Kidney (tissue), 13 donors: ENCODE measurements at regions not wholly inside any gene's neighbourhood (a gene's known extent, or its start where the extent isn't known, plus 50 kb on each side); places are given as distances from the start of the nearest gene placed in this dataset.
"Not testable (repeated sequence)": the region's sequence is repeated elsewhere in the genome, so short reads cannot be mapped to it uniquely, and the experiment has no call there.

ENCODE experiments used
- DNase-seq, 5 donors: peaks; one replicate each; pipeline ENCODE4 v3.0.0-alpha.2; 2013 to 2020
- FAIRE-seq: peaks from 2 replicates; lab custom pipeline; 2012; peaks lifted over from hg19 to GRCh38; lab: Jason Lieb, UNC
- H3K27ac ChIP-seq, 2 donors: one replicate each; pipeline ENCODE4 v1.7.0; 2013; ENCODE audit warnings: low read depth in 2 of 2, low read length in 2 of 2, inconsistent platforms in 1 of 2
- H3K27me3 ChIP-seq: one replicate; pipeline ENCODE4 v1.7.1; 2013; ENCODE audit warnings: low read length, inconsistent platforms; ENCODE audit not compliant: control insufficient read depth, insufficient read depth
- H3K36me3 ChIP-seq, 3 donors: one replicate each; pipeline versions ENCODE4 v1.7.0 to v1.7.1; 2013; ENCODE audit warnings: low read length in 3 of 3, control low read depth in 1 of 3, inconsistent platforms in 1 of 3; ENCODE audit not compliant: insufficient read depth in 3 of 3, control insufficient read depth in 2 of 3
- H3K4me1 ChIP-seq, 3 donors: one replicate each; pipeline versions ENCODE4 v1.7.0 to v1.7.1; 2013; ENCODE audit warnings: low read length in 3 of 3, inconsistent platforms in 1 of 3, low read depth in 1 of 3; ENCODE audit not compliant: control insufficient read depth in 2 of 3, insufficient read depth in 2 of 3
- H3K4me3 ChIP-seq, 3 donors: one replicate each; pipeline versions ENCODE4 v1.7.0 to v1.8.1; 2013; ENCODE audit warnings: low read length in 3 of 3, control low read depth in 1 of 3, inconsistent platforms in 1 of 3
- H3K9ac ChIP-seq, 3 donors: one replicate each; pipeline versions ENCODE4 v1.7.0 to v1.7.1; 2013; ENCODE audit warnings: low read length in 3 of 3, control low read depth in 1 of 3, inconsistent platforms in 1 of 3
- H3K9me3 ChIP-seq, 3 donors: one replicate each; pipeline versions ENCODE4 v1.7.0 to v1.7.1; 2013; ENCODE audit warnings: low read length in 3 of 3, control low read depth in 1 of 3, inconsistent platforms in 1 of 3; ENCODE audit not compliant: control insufficient read depth in 2 of 3, insufficient read depth in 1 of 3
- CTCF ChIP-seq: IDR thresholded peaks from 3 replicates; pipeline ENCODE4 v1.5.1; 2012; ENCODE audit warnings: mild to moderate bottlenecking, moderate library complexity, borderline replicate concordance; ENCODE audit not compliant: insufficient read depth; ENCODE audit errors: extremely low read depth
- intact Hi-C: fragments of 100-400 bp; cut with DNase I; formaldehyde crosslinking; loops from one replicate; pipeline ENCODE4 v1.11.1; 2022
- donor health status: control.
- donor health status: control.
- donor health status: control.
- donor health status: control.
- donor health status: control.
- donor health status: DM: yes; HTN: yes; CAD: no.
- donor health status: Normal renal cell carcinoma (clear cell type).

GRCh38 chr19:28103921-28104320 lies 1109.0 kb downstream of the UQCRFS1 start:
- FAIRE-seq (no peak), DNase-seq (peak in 4 of 5 donors; percentile 15 to 64 (median 52))
- H3K9ac ChIP-seq, result no peak overlapping the region
- intact Hi-C loops, result no loop called here
- no peaks in the 10 kb centered on the region for H3K4me1 ChIP-seq
- H3K36me3 ChIP-seq, result no peaks in the 10 kb centered on the region
- H3K9me3 ChIP-seq, result no peaks in the 10 kb centered on the region
- H3K27me3 ChIP-seq, result no peaks in the 10 kb centered on the region
- H3K27ac ChIP-seq, result no peak overlapping the region
- H3K4me3 ChIP-seq, result no peak overlapping the region
- no peak for TF ChIP-seq CTCF

GRCh38 chr19:28084659-28085157 lies 1128.2 kb downstream of the UQCRFS1 start:
- H3K9me3 ChIP-seq, DNase-seq, H3K9ac ChIP-seq, FAIRE-seq, intact Hi-C loops, H3K27ac ChIP-seq, H3K36me3 ChIP-seq, H3K4me3 ChIP-seq, H3K27me3 ChIP-seq, H3K4me1 ChIP-seq: not testable (repeated sequence)

- intact Hi-C loops, result no loop called here
- no peak for DNase-seq
These were observed 1136.3 kb downstream of the UQCRFS1 start for GRCh38 chr19:28076628-28077027.

GRCh38 chr19:28075229-28075628 lies 1137.7 kb downstream of the UQCRFS1 start:
- H3K27me3 ChIP-seq, result no peaks in the 10 kb centered on the region
- no peaks in the 10 kb centered on the region for H3K36me3 ChIP-seq
- no peak for DNase-seq
- intact Hi-C loops, result no loop called here
- H3K4me1 ChIP-seq, result no peaks in the 10 kb centered on the region
- no peak overlapping the region for H3K27ac ChIP-seq
- TF ChIP-seq CTCF, result no peak
- H3K4me3 ChIP-seq, result no peak overlapping the region
- no peak overlapping the region for H3K9ac ChIP-seq
- no peaks in the 10 kb centered on the region for H3K9me3 ChIP-seq
- no peak for FAIRE-seq

More at GRCh38 chr19:28076628-28077027, 1136.3 kb downstream of the UQCRFS1 start:
- H3K36me3 ChIP-seq, result no peaks in the 10 kb centered on the region
- no peaks in the 10 kb centered on the region for H3K9me3 ChIP-seq
- TF ChIP-seq CTCF, result no peak
- H3K27me3 ChIP-seq, result no peaks in the 10 kb centered on the region
- no peak overlapping the region for H3K27ac ChIP-seq
- FAIRE-seq, result no peak
- H3K9ac ChIP-seq, result no peak overlapping the region
- H3K4me3 ChIP-seq, result no peak overlapping the region
- no peaks in the 10 kb centered on the region for H3K4me1 ChIP-seq
